WI38 (cell line): ENCODE measurements at regions not wholly inside any gene's neighbourhood (a gene's known extent, or its start where the extent isn't known, plus 50 kb on each side); places are given as distances from the start of the nearest gene placed in this dataset.
"Not testable (repeated sequence)": the region's sequence is repeated elsewhere in the genome, so short reads cannot be mapped to it uniquely, and the experiment has no call there.

Experiments
- H3K4me3 ChIP-seq: 2 replicates; pipeline ENCODE4 v1.5.1; 2011; ENCODE audit warnings: low read depth, mild to moderate bottlenecking, control low read depth, low read length
- CTCF ChIP-seq: IDR thresholded peaks from 2 replicates; pipeline ENCODE4 v1.5.1; 2012; ENCODE audit warnings: low read depth, mild to moderate bottlenecking, control low read depth, low read length

DNA sequence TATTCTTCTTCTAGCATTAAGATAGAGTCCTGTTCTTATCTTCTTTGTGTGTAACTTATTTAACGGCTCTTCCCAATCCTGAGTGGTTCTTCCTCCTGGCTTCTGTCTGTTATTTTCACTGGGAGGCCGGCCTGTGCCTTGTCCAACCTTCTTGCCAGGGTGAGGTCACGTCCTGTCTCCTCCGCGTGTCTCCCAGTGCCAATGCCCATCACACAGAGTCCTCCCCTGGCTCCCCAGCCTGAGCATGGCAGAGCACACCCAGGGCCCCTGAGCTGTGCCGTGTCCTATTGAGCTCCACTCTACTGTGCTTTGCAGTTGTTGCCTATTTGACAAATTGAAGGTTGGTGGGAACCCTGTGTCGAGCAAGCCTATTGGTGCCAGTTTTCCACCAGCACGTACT lies 487.3 kb downstream of the BRD1 start:
- no peak for TF ChIP-seq CTCF
- no peak overlapping the region for H3K4me3 ChIP-seq

GRCh38 chr22:49336483-49336882 lies 491.2 kb downstream of the BRD1 start:
- not testable (repeated sequence) for H3K4me3 ChIP-seq

DNA sequence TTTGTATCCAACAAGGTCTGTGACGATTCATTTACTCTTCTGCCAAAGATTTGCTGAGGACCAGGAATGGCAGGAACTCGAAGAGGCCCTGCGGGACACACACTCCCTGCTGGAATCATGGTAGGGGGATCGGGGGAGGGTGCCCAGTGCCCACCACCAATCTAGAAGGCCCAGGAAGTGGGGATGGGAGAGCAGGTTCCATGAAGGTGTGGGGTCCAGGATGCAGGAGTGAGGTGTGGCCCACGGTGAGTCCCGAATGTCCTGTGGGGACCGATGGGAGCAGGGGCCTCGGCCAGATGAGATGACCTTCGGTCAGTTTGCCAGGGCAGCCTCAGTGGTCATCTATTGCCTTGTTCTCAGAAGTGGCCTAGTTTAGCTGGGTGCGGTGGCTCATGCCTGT lies 492.7 kb downstream of the BRD1 start:
- TF ChIP-seq CTCF: no peak
- H3K4me3 ChIP-seq: no peak overlapping the region

DNA sequence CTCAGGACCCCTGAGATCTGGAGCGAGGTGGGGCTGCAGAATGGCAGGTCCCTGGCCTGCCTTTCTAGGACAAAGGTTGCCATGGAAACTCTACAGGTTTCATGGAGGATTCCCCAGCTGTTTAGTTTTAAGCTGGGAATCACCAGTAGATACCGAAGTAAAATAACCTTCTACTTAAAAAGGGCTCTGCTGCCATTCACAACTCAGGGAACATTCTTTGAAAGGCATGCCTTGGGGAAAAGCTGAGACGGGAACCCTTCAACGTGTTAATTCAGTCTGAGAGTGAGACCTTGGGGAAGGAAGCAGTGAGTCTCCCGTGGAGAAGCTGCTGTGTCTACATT lies 493.3 kb downstream of the BRD1 start:
- no peak overlapping the region for H3K4me3 ChIP-seq

DNA sequence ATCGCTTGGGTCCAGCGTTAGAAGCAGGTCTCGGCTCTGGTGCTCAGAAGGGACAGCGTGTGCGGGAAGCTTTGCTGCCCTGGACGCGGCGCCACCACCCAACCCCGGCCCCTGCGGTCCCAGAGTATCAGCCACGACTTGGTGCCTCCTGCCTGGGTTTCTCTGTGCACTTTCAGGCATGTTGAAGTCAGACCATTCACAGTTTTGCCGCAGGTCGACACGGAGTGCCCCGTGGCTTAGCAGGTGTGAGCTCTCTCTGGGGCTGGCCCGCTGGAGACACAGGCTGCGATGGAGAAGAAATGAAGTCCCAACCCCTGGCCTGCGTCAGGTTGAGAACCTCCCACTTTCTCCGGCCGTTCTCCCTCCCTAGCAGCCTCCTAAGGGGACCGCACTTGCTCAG lies 494.5 kb downstream of the BRD1 start:
- no peak for TF ChIP-seq CTCF
- H3K4me3 ChIP-seq: no peak overlapping the region

More for the DNA sequence above, 493.3 kb downstream of the BRD1 start:
- no peak for TF ChIP-seq CTCF

DNA sequence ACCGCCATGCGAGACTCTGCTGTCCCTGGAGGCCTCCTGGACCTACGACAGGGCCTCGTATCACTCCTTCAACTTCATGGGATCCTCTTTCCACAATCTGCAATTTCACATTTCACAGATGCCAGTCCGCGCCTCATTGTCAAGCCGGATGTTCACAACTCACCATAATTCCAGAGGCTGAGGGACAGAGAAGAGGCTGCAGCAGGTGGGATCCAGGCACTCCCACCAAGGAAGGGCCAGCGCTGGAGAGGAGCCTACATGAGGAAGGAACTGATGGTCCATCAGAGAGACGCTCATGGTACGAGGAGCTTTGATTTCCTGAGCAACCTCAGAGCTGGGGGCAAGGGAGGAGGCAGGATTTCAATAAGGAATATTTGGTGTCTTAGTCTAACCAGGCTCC lies 495.0 kb downstream of the BRD1 start:
- no peak for TF ChIP-seq CTCF
- no peak overlapping the region for H3K4me3 ChIP-seq

GRCh38 chr22:49331878-49332277 lies 495.8 kb downstream of the BRD1 start:
- no peak overlapping the region for H3K4me3 ChIP-seq
- no peak for TF ChIP-seq CTCF

DNA sequence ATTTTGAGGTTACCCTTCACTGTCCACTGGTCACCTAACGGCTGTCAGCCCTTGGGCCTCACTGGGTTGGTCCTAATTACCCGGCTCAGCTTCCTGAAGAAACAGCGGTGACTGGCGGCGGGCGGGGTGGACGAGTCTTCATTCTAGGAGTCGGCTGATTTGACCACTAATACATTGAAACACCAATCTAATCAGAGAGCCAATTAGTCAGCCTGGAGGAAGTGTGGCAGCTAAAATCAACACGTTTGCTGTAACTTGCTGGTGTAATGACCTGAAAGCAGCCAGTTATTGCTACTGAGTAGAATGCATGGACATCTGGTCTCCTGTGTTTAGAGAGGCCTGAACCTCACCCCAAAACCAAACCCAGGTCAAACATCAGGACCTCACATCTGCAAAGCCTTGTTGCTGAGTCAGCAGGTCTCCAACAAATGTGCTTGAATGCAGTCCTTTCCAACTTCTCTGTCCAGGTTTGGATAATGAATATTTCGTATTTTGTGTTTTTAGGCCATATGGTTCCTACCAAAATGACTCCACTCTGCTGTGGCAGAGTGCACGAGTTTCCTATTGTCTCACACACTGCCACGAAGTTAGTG lies 496.4 kb downstream of the BRD1 start:
- TF ChIP-seq CTCF: no peak

More for the DNA sequence above, 496.4 kb downstream of the BRD1 start:
- no peak overlapping the region for H3K4me3 ChIP-seq
